GM21786 (cell line): ENCODE measurements at regions not wholly inside any gene's neighbourhood (a gene's known extent, or its start where the extent isn't known, plus 50 kb on each side); places are given as distances from the start of the nearest gene placed in this dataset.

ENCODE experiments used
- ATAC-seq: cut with Tn5 transposase; IDR thresholded peaks from one replicate; pipeline ENCODE4 v1.9.1; 2021; ENCODE audit not compliant: unreplicated experiment

- ATAC-seq = no peak
These were observed 419.4 kb downstream of the UQCRFS1 start for GRCh38 chr19:28793391-28794168.

- ATAC-seq = no peak
These were observed 427.0 kb downstream of the UQCRFS1 start for GRCh38 chr19:28785971-28786370.

- ATAC-seq = no peak
These were observed 448.9 kb downstream of the UQCRFS1 start for GRCh38 chr19:28764066-28764465.

- no peak for ATAC-seq
These were observed 466.5 kb downstream of the UQCRFS1 start for GRCh38 chr19:28746478-28746877.

GRCh38 chr19:28744943-28745342 lies 468.0 kb downstream of the UQCRFS1 start:
- no peak for ATAC-seq

GRCh38 chr19:28744014-28744413 lies 468.9 kb downstream of the UQCRFS1 start:
- no peak for ATAC-seq

GRCh38 chr19:28737021-28737895 lies 475.7 kb downstream of the UQCRFS1 start:
- no peak for ATAC-seq

- ATAC-seq = no peak
These were observed 476.4 kb downstream of the UQCRFS1 start for GRCh38 chr19:28736528-28736927.

- ATAC-seq = no peak
These were observed 481.4 kb downstream of the UQCRFS1 start for GRCh38 chr19:28731577-28731976.

GRCh38 chr19:28730791-28731512 lies 482.0 kb downstream of the UQCRFS1 start:
- no peak for ATAC-seq

GRCh38 chr19:28727480-28728159 lies 485.3 kb downstream of the UQCRFS1 start:
- no peak for ATAC-seq

GRCh38 chr19:28726533-28727479 lies 486.1 kb downstream of the UQCRFS1 start:
- ATAC-seq = no peak

GRCh38 chr19:28718909-28719308 lies 494.0 kb downstream of the UQCRFS1 start:
- no peak for ATAC-seq

GRCh38 chr19:28715157-28715556 lies 497.8 kb downstream of the UQCRFS1 start:
- no peak for ATAC-seq

GRCh38 chr19:28711411-28711810 lies 501.5 kb downstream of the UQCRFS1 start:
- ATAC-seq = no peak

- ATAC-seq = no peak
These were observed 502.7 kb downstream of the UQCRFS1 start for GRCh38 chr19:28710278-28710677.

GRCh38 chr19:28706693-28707092 lies 506.3 kb downstream of the UQCRFS1 start:
- ATAC-seq = no peak

- ATAC-seq = no peak
These were observed 507.9 kb downstream of the UQCRFS1 start for GRCh38 chr19:28705008-28705407.

- no peak for ATAC-seq
These were observed 509.5 kb downstream of the UQCRFS1 start for GRCh38 chr19:28703400-28703956.
